B cell (primary cell): ENCODE measurements at regions not wholly inside any gene's neighbourhood (a gene's known extent, or its start where the extent isn't known, plus 50 kb on each side); places are given as distances from the start of the nearest gene placed in this dataset.

Source experiments
- ATAC-seq: fragments of 200-7000 bp; cut with Tn5 transposase; one replicate; pipeline ENCODE4 v1.10.0; 2021; ENCODE audit warnings: low read depth, mild to moderate bottlenecking, moderate number of reproducible peaks, moderate library complexity
- CTCF ChIA-PET: fragments of 350-600 bp; sonication (Branson Sonifier 250); formaldehyde crosslinking; loops from one replicate; lab custom pipeline; 2021; ENCODE audit warnings: antibody characterized with exemption, inconsistent platforms; lab: Charles Lee
- POLR2A ChIA-PET: fragments of 350-600 bp; sonication (Branson Sonifier 250); formaldehyde crosslinking; loops from one replicate; lab custom pipeline; 2021; ENCODE audit warnings: antibody characterized with exemption; lab: Charles Lee
- DNase-seq: peaks from one replicate; pipeline ENCODE4 v3.0.0; 2013
- H2AFZ ChIP-seq: 2 replicates; pipeline ENCODE4 v1.6.1; 2012; ENCODE audit warnings: mild to moderate bottlenecking, low read depth, low read length; ENCODE audit not compliant: insufficient read depth, poor library complexity, severe bottlenecking
- H3K27ac ChIP-seq, 2 donors: 1 replicate in 1 of 2; 2 replicates in 1 of 2; pipeline ENCODE4 v1.5.1; 2012 to 2013; ENCODE audit warnings: low read length in 2 of 2, mild to moderate bottlenecking in 2 of 2, moderate library complexity in 1 of 2
- H3K27me3 ChIP-seq, 4 experiments: fragments of 200-600 bp in 1 of 4; sonication (generic) in 1 of 4; replicated peaks in 1 of 4; 1 replicate in 2 of 4; 2 replicates in 2 of 4; pipeline versions ENCODE4 v1.6.1 to v1.7.0; 2013 to 2016; ENCODE audit warnings: low read length in 3 of 4, mild to moderate bottlenecking in 2 of 4, mixed read lengths in 1 of 4, moderate library complexity in 1 of 4; ENCODE audit not compliant: insufficient read depth in 4 of 4, control insufficient read depth in 3 of 4; ENCODE audit errors: control extremely low read depth in 1 of 4
- H3K36me3 ChIP-seq, 2 experiments: replicated peaks in 1 of 2; 1 replicate in 1 of 2; 2 replicates in 1 of 2; pipeline versions ENCODE4 v1.6.1 to v1.7.1; 2013; ENCODE audit warnings: low read length in 1 of 2; ENCODE audit not compliant: insufficient read depth in 2 of 2, control insufficient read depth in 1 of 2; ENCODE audit errors: control extremely low read depth in 1 of 2, extremely low read depth in 1 of 2
- H3K4me1 ChIP-seq, 2 donors: fragments of 200-600 bp in 1 of 2; sonication (generic) in 1 of 2; 1 replicate in 1 of 2; 2 replicates in 1 of 2; pipeline versions ENCODE4 v1.5.1 to v1.6.1; 2013 to 2017; ENCODE audit warnings: low read length in 2 of 2; ENCODE audit not compliant: control insufficient read depth in 2 of 2, insufficient read depth in 2 of 2
- H3K4me2 ChIP-seq: replicated peaks from 2 replicates; pipeline ENCODE3; 2012; ENCODE audit warnings: mild to moderate bottlenecking, low read depth, low read length; ENCODE audit not compliant: poor library complexity, severe bottlenecking
- H3K4me3 ChIP-seq, 5 experiments: fragments of 200-600 bp in 1 of 5; sonication (generic) in 1 of 5; 1 replicate in 3 of 5; 2 replicates in 2 of 5; pipeline versions ENCODE4 v1.5.1 to v1.7.0; 2011 to 2016; ENCODE audit warnings: low read length in 4 of 5, mild to moderate bottlenecking in 4 of 5, low read depth in 2 of 5, control low read depth in 1 of 5, moderate library complexity in 1 of 5; ENCODE audit not compliant: insufficient read depth in 1 of 5; ENCODE audit errors: control extremely low read depth in 1 of 5, extremely low read depth in 1 of 5
- H3K79me2 ChIP-seq: fragments of 200-600 bp; sonication (generic); one replicate; pipeline ENCODE4 v1.6.0; 2016; ENCODE audit warnings: low read length; ENCODE audit not compliant: control insufficient read depth, insufficient read depth
- H3K9ac ChIP-seq: fragments of 200-600 bp; sonication (generic); 2 replicates; pipeline ENCODE4 v1.6.1; 2017; ENCODE audit warnings: mild to moderate bottlenecking, low read length, moderate library complexity
- H3K9me3 ChIP-seq, 3 donors: one replicate each; pipeline versions ENCODE4 v1.6.1 to v1.7.1; 2013; ENCODE audit warnings: low read length in 2 of 3; ENCODE audit not compliant: control insufficient read depth in 2 of 3, insufficient read depth in 1 of 3; ENCODE audit errors: control extremely low read depth in 1 of 3
- H4K20me1 ChIP-seq: 2 replicates; pipeline ENCODE4 v1.6.0; 2012; ENCODE audit warnings: mild to moderate bottlenecking, low read length; ENCODE audit not compliant: insufficient read depth, control insufficient read depth, poor library complexity, severe bottlenecking
- H3K27ac Mint-ChIP-seq: one replicate; pipeline ENCODE4 v1.8.0; 2021; ENCODE audit warnings: mixed read lengths
- H3K27me3 Mint-ChIP-seq: one replicate; pipeline ENCODE4 v1.8.0; 2021; ENCODE audit warnings: mixed read lengths
- H3K4me1 Mint-ChIP-seq: one replicate; pipeline ENCODE4 v1.8.0; 2021; ENCODE audit warnings: mixed read lengths
- H3K4me3 Mint-ChIP-seq: one replicate; pipeline ENCODE4 v1.8.0; 2021; ENCODE audit warnings: mixed read lengths
- H3K9me3 Mint-ChIP-seq: one replicate; pipeline ENCODE4 v1.8.0; 2022; ENCODE audit warnings: mixed read lengths; ENCODE audit not compliant: insufficient read depth
- EZH2 ChIP-seq: IDR thresholded peaks from 2 replicates; pipeline ENCODE4 v1.6.1; 2012; ENCODE audit warnings: borderline replicate concordance, low read depth, mild to moderate bottlenecking, moderate library complexity, low read length; ENCODE audit not compliant: insufficient read depth, poor library complexity, severe bottlenecking
- WGBS: methylation state at CpG from one replicate; pipeline ENCODE4 v1.1.5; 2013; ENCODE audit warnings: missing lambda C conversion rate; ENCODE audit not compliant: insufficient coverage; 5-methylcytosine and 5-hydroxymethylcytosine counted together
- intact Hi-C: fragments of 100-400 bp; cut with micrococcal nuclease; formaldehyde crosslinking; loops from one replicate; pipeline ENCODE4 v1.10.0; 2022
- TF ChIP-seq, protein P1 (sequence below): fragments of 200-600 bp; IDR thresholded peaks from one replicate; pipeline ENCODE4 v1.8.0; 2022; ENCODE audit warnings: antibody characterized with exemption, mild to moderate bottlenecking

DNA sequence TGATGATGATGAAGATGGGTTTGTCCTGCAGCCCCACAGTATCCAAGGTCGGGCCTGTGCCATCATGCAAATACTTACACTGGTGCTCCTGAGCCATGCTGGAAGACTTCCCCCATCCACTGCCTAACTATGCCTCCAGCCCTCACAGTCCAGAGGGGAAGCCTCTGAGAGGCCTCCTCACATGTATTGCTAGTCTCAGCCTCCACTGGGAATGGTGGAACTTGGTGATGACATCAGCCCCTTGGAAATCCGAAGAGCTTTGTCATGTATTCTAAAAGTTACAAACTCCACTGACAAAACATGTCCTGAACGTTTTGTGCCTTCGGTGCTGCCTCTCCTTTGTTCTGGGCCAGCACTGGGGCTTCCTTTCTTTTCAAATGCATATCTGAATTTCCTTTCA is 61.1 kb upstream of the DMRTB1 start:
- Histone ChIP-seq H3K79me2 (no peaks in the 10 kb centered on the region), H3K27ac (no peak overlapping the region), H3K4me2 (no peak overlapping the region), H3K9me3 (no peaks in the 10 kb centered on the region), H3K36me3 (no peaks in the 10 kb centered on the region), H3K27me3 (peaks cover 0 to 5% (median 0%) of the 10 kb centered on the region in 4 experiments), H3K9ac (no peak overlapping the region), H2AFZ (no peak overlapping the region), H3K4me3 (no peak overlapping the region), H4K20me1 (no peaks in the 10 kb centered on the region), H3K4me1 (no peaks in the 10 kb centered on the region)
- no peak for DNase-seq
- Mint-ChIP-seq H3K4me3 (no peak overlapping the region), H3K27ac (no peak overlapping the region), H3K9me3 (no peaks in the 10 kb centered on the region), H3K27me3 (peaks cover 13% of the 10 kb centered on the region), H3K4me1 (peaks cover 3% of the 10 kb centered on the region)
- ChIA-PET CTCF (interaction anchor here (1.5 to 12.9 kb wide), 2 partner anchors 118 to 356 kb away, joined by 4 to 350 read pairs; no protein-coding TSS in a partner anchor), POLR2A (no interaction called here)
- TF ChIP-seq EZH2: no peak
- TF ChIP-seq, protein P1, sequence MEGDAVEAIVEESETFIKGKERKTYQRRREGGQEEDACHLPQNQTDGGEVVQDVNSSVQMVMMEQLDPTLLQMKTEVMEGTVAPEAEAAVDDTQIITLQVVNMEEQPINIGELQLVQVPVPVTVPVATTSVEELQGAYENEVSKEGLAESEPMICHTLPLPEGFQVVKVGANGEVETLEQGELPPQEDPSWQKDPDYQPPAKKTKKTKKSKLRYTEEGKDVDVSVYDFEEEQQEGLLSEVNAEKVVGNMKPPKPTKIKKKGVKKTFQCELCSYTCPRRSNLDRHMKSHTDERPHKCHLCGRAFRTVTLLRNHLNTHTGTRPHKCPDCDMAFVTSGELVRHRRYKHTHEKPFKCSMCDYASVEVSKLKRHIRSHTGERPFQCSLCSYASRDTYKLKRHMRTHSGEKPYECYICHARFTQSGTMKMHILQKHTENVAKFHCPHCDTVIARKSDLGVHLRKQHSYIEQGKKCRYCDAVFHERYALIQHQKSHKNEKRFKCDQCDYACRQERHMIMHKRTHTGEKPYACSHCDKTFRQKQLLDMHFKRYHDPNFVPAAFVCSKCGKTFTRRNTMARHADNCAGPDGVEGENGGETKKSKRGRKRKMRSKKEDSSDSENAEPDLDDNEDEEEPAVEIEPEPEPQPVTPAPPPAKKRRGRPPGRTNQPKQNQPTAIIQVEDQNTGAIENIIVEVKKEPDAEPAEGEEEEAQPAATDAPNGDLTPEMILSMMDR: no peak
- no peak for ATAC-seq
- 78% methylated on average over 2 of the region's 4 CpGs for WGBS
- intact Hi-C loops: no loop called here

DNA sequence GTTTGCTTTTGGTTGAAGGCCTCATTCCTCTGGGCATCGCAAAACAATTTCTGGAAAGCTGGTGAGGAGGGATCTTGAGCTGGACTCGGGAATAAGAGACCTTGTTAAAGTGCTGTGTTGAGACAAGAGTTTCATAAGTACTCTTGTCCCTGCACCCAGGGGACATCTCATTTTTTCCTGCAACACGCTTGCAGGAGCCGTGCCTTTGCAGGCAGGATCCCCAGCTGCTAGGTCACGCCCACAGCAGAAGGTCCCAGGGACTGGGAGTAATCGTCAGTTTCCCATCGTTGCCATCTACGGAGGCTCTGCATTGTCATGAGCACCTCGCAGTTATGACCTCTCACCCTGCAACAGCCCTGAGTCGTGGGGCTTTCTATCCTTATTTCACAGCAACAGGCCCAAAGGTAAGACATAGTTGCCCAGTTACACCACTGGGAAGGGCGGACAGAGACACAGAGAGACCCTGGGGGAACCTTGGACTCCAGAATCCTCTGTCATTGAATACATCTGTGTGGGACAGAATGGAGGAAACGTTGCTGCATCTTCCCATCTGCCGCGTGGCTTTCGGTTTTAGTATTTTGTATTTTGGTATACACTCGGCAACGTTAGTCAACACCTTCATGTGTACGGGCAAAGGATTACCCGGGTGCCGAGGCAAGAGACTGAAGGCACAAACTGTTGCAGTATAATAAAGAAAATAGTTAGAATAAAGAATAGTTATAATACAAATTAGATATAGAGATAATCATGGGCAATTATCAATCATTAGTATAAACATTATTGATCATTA is 60.4 kb upstream of the DMRTB1 start:
- Mint-ChIP-seq H3K27me3 (peaks cover 13% of the 10 kb centered on the region), H3K27ac (no peak overlapping the region), H3K9me3 (no peaks in the 10 kb centered on the region), H3K4me1 (no peaks in the 10 kb centered on the region), H3K4me3 (no peak overlapping the region)
- no peaks in the 10 kb centered on the region for H3K4me1 ChIP-seq
- H3K9ac ChIP-seq: no peak overlapping the region
- H3K4me3 ChIP-seq: no peak overlapping the region
- POLR2A ChIA-PET: no interaction called here
- H3K36me3 ChIP-seq: no peaks in the 10 kb centered on the region
- no peaks in the 10 kb centered on the region for H4K20me1 ChIP-seq
- H3K79me2 ChIP-seq: no peaks in the 10 kb centered on the region
- no peak overlapping the region for H2AFZ ChIP-seq
- DNase-seq (no peak), ATAC-seq (no peak)
- intact Hi-C loops: no loop called here
- 88% methylated on average over 15 of the region's 20 CpGs for WGBS
- H3K9me3 ChIP-seq: no peaks in the 10 kb centered on the region
- H3K4me2 ChIP-seq: no peak overlapping the region
- peaks cover 0 to 11% (median 0%) of the 10 kb centered on the region in 4 experiments for H3K27me3 ChIP-seq
- TF ChIP-seq, protein P1: no peak
- TF ChIP-seq EZH2: no peak
- no peak overlapping the region for H3K27ac ChIP-seq
- CTCF ChIA-PET: interaction anchor here (12.9 kb wide), 1 partner anchor 119 kb away, joined by 350 read pairs; no protein-coding TSS in a partner anchor
